HT-29 (cell line): ENCODE measurements at regions not wholly inside any gene's neighbourhood (a gene's known extent, or its start where the extent isn't known, plus 50 kb on each side); places are given as distances from the start of the nearest gene placed in this dataset.
"Not testable (repeated sequence)": the region's sequence is repeated elsewhere in the genome, so short reads cannot be mapped to it uniquely, and the experiment has no call there.

Source experiments
- DNase-seq: peaks from one replicate; pipeline ENCODE4 v3.0.0-alpha.2; 2015; ENCODE audit warnings: low spot score

DNA sequence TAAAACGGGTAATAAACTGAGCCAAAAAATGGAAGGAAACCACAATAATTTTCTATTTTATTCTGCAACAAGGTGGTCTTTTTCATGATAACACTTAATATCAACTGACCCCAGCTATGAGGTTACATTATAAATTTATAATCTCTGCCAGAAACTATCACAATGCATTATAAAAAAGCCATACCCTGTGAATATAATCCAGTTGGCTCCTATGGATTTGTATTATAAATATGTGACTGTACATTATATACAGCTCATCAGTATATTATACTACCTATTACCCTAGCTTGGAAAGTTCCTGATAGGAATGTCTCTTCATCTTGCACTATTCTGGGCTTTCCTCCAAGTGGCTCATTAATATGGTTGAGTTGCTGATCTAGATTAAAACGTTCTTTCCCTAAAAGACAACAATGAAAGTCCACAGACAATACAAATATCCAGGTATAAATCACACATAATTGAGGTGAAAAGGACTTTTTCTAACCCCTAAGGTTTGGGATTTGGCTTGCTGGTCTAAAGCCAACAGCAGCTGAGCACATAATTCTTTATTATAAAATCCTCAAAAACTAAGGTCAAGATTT, 487.7 kb downstream of the TTLL7 start:
- no peak for DNase-seq

GRCh38 chr1:83509301-83509781, 489.6 kb downstream of the TTLL7 start:
- peak; percentile 28 for DNase-seq

DNA sequence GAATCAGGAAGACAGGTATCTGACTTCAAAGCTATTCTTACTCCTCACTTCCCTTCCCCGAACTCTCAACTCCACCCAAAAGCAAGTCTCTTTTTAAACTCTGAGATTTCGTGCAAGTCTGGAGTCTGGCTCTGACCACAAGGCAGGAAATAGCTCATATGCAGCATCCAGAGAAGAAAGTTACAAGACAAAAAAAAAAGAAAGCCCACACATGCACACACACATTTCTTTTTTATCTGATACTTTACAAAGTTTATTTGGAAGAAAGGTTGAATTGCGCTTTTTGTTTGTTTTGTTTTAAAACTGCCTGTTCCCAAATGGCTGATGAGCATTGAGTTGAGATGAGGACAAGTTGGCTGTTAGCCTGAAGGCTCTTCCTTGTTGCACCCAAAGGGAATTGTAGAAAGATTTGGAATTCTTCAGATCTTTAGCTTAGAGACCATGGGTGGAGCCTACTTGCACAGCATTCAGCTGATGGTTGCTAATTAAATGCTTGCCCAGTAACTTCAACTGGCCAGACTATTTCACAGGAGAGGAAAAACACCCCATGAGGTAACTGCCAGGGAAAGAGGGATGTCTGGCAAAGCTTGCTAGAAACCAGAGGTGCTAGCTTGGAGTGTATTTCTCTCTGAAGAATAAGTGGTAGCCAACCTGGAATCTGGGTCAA, 490.3 kb downstream of the TTLL7 start:
- peak; percentile 28 for DNase-seq

DNA sequence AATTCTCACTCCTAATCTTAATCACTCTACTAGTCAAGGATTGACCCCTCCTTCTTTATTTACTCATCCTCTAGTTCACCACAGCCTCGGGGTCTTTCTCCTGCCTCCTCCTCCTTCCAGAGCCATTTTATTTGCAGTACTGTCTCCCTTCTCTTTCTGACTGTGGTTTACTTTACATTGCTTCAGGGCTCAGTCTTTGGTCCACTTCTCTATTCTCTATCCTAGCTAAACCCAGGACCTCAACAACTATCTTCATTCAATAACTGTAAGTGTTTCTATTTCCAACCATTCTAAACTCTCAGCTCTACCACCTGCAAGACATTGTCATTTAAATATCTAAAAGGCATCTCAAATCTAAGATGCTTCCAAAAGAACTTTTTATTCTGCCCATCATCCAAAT, 493.8 kb downstream of the TTLL7 start:
- no peak for DNase-seq

- DNase-seq = no peak
Measured at GRCh38 chr1:83503153-83503552, 495.8 kb downstream of the TTLL7 start.

GRCh38 chr1:83500987-83501591, 497.8 kb downstream of the TTLL7 start:
- DNase-seq = peak; percentile 7

- DNase-seq = no peak
Measured at GRCh38 chr1:83500531-83500930, 498.4 kb downstream of the TTLL7 start.

- no peak for DNase-seq
Measured at GRCh38 chr1:83499998-83500397, 498.9 kb downstream of the TTLL7 start.

DNA sequence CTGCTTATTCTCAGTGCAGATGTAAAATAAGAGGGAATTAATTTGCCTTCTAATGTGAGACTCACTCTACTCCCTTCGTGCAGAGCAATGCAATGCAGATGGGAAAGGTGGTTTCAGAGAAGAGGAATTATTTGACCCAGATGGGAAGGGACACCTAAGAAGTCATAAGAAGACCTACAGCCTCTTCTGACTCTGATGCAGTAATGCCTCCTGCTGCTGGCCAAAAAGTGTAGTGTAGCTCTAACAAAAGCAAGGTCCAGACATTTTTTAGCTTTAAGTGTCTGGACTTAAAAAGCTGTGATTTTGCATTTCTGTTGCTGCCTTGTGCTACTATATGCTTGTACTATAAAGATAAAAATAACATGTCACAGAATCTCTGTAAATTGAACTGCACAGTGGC, 501.4 kb downstream of the TTLL7 start:
- DNase-seq = no peak

GRCh38 chr1:83495560-83495959, 503.4 kb downstream of the TTLL7 start:
- no peak for DNase-seq

GRCh38 chr1:83493633-83494032, 505.3 kb downstream of the TTLL7 start:
- no peak for DNase-seq

DNA sequence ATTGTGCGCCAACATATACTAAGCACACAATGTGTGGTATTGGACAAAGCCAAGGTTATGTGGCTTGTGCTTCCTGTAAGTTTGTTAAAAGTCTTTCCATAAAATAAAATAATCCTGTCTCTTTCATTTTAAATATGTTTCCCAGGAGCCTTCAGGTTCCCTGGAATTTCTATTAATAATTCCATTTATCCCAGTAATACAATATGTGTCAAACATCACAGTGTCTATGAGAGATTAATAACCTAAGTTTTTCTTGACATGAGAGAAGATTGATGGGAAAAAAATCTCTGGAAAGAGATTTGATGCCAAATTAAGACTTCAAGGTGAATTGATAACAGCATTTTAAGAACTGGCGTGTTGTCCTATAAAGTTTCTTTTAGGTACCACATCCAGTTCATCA, 507.0 kb downstream of the TTLL7 start:
- no peak for DNase-seq

DNA sequence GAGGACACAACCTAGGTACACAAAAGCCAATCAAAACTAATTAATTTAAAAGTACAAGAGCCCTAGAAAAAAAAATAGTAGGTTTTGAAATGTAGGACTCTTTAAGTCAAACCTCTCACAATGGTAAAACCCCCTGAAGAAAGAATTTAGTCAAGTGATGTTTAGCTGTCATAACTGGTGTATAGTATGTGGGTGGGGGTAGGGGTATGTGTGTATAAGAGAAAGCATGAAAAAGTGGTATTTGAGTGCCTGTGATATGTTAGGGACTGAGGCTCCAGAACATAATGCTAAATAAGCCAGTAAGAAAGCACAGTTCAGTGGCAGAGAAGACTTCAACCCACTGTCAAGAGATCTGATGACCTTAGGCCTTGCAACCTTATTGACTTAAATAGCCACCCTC, 507.9 kb downstream of the TTLL7 start:
- DNase-seq = no peak

- DNase-seq = not testable (repeated sequence)
Measured at GRCh38 chr1:83488105-83488504, 510.8 kb downstream of the TTLL7 start.

DNA sequence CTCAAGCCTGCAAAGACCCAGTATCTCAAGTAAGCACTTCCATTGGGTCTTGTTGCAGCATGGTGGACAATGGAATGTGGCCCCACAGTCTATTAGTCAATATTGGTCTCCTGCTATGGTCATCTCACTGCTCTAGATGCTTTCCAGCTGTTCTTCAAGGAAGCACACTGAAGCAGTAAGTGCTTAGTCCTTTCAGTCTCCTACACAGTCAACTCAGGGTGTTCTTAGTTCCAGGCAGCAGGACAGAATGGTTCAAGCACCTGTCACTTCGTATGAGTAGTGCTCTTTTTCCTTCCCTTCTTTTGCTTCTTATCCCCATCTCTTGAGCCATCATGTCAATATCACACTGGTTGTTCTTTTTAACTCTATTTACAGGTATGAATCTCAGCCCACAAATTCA, 511.5 kb downstream of the TTLL7 start:
- DNase-seq = not testable (repeated sequence)

- not testable (repeated sequence) for DNase-seq
Measured at GRCh38 chr1:83485314-83486019, 513.5 kb downstream of the TTLL7 start.

DNA sequence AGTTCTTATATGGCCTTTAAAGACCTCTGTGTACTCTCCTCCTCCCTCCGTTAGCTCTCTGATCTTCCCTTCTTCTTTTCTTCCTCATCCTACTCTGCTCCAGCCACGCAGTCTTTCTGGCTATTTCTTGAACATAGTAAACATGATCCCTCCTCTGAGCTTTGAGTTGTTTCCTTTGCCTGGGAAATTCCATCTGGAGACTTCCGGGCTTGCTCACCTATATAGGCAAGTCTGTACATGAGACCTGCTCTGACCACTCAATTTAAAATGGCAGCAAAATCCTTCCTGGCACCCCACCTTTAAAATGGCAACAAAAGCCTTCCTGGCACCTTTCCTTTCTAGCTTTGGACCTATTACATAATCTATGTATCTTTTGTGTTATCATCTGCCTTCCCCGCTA, 517.6 kb downstream of the TTLL7 start:
- DNase-seq = not testable (repeated sequence)

- not testable (repeated sequence) for DNase-seq
Measured at GRCh38 chr1:83479591-83480239, 519.2 kb downstream of the TTLL7 start.

GRCh38 chr1:83478127-83478526, 520.8 kb downstream of the TTLL7 start:
- DNase-seq = not testable (repeated sequence)

DNA sequence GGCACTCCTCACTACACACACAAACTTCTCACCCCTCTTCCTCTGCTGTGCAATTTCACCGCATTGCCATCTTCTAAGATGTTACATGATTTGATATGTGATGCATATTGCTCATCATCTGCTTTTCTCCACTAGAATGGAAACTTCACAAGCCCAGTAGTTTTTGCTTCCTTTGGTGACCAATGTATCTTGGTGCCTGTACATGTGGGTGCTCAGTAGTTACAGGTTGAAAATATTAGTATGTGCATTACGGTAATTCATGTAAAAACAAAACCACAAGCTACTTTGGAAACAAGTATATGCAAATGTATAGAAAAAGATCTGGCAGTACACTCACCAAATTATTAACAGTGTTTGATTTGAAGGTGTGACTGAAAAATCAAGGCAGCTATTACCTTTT, 522.4 kb downstream of the TTLL7 start:
- DNase-seq = not testable (repeated sequence)

DNA sequence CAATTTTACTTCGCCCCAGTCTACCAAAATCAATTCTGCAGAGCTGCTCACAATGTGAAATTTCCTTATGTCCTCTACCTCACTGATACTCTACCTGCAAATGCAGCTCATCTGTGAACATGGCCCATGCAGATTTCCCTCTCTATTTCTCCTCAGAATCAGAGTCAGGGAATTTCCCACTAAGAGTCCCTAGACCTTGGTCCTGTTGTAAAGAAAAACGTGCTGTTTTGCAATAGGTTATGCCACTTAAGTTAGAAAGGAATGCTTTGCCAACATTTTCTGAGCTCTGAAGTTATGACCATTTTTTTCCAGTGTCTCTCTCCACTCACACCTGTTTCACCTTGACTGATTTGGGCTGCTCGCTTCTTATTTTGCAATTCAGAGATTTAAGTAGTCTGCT, 524.0 kb downstream of the TTLL7 start:
- not testable (repeated sequence) for DNase-seq

DNA sequence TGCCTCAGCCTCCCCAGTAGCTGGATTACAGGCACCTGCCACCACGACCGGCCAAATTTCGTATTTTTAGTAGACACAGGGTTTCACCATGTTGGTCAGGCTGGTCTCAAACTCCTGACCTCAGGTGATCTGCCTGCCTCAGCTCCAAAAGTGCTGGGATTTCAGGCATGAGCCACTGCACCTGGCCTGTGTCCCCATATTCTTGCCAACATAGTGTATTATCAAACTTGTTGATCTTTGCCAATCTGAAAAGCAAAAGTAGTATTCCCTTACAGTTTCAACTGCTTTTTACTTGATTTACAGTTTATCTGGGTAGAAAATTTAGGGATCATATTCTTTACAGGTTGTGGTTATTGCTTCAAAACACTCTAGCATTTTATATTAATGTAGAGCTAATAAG, 524.9 kb downstream of the TTLL7 start:
- DNase-seq = not testable (repeated sequence)
